ENCODE measurements at regions not wholly inside any gene's neighbourhood (a gene's known extent, or its start where the extent isn't known, plus 50 kb on each side); places are given as distances from the start of the nearest gene placed in this dataset.

- no peaks in the 10 kb centered on the region for H3K9me3 ChIP-seq (replicated peaks; ENCODE audit: control insufficient read depth, insufficient read depth, low read length)
- intact Hi-C loops (cut with micrococcal nuclease) (no loop called here), dilution Hi-C loops (cut with MboI; ENCODE audit: extremely low pct_ligation_motif_present, low sequenced_read_pairs) (no loop called here)
- H3K4me3 ChIP-seq (replicated peaks in 1 of 3; ENCODE audit: insufficient read depth in 1 of 3, low read depth in 1 of 3, low read length in 3 of 3), result no peak overlapping the region
- no peaks in the 10 kb centered on the region for H3K9me1 ChIP-seq (replicated peaks; ENCODE audit: control insufficient read depth, extremely low read depth, insufficient read depth, low read length)
- no peak overlapping the region for H2AFZ ChIP-seq (ENCODE audit: low read depth, low read length)
- H3K27ac ChIP-seq (ENCODE audit: insufficient read depth, low read depth, low read length), result no peak overlapping the region
- H3K36me3 ChIP-seq (ENCODE audit: control insufficient read depth in 2 of 2, extremely low read depth in 1 of 2, insufficient read depth in 2 of 2, low read length in 2 of 2), result no peaks in the 10 kb centered on the region
- no TSS peak for BruUV-seq (replicated peaks)
- no peak overlapping the region for H3K9ac ChIP-seq (replicated peaks; ENCODE audit: extremely low read depth, insufficient read depth, low read length)
- CTCF ChIA-PET, result interaction anchor here (0.9 to 1.0 kb wide), 1 partner anchor 330 kb away, joined by 3 to 4 read pairs; no protein-coding TSS in a partner anchor
- DNase-seq (ENCODE audit: low read depth, low spot score), result no peak
- no peak for FAIRE-seq
- TF ChIP-seq POLR2AphosphoS5 (IDR thresholded peaks at IDR 0.05; ENCODE audit: insufficient read depth, low read depth, low read length) (no peak), MAX (IDR thresholded peaks at IDR 0.05; ENCODE audit: insufficient read depth, insufficient read length) (no peak), EZH2 (IDR thresholded peaks at IDR 0.05; ENCODE audit: borderline replicate concordance, low read depth, low read length, severe bottlenecking) (no peak), GATA2 (IDR thresholded peaks at IDR 0.05; ENCODE audit: insufficient read depth, insufficient read length, low read depth, low read length) (no peak), FOS (IDR thresholded peaks at IDR 0.05; ENCODE audit: borderline replicate concordance, insufficient read depth, low read length) (no peak), JUN (IDR thresholded peaks at IDR 0.05; ENCODE audit: borderline replicate concordance, insufficient read depth, insufficient read length, low read depth) (no peak), MYC (IDR thresholded peaks at IDR 0.05; ENCODE audit: low read depth, low read length) (no peak), CTCF (IDR thresholded peaks at IDR 0.05; ENCODE audit: extremely low read depth in 1 of 2, insufficient read depth in 1 of 2, low read depth in 1 of 2, low read length in 2 of 2) (no peak), POLR2A (IDR thresholded peaks at IDR 0.05; ENCODE audit: low read depth, low read length) (no peak)
- H3K79me2 ChIP-seq (ENCODE audit: control insufficient read depth, insufficient read depth, low read length), result peaks cover 65% of the 10 kb centered on the region
- H4K20me1 ChIP-seq (replicated peaks; ENCODE audit: control insufficient read depth, extremely low read depth, insufficient read depth, low read length), result no peaks in the 10 kb centered on the region
- POLR2A ChIA-PET, result no interaction called here
- no peaks in the 10 kb centered on the region for H3K4me1 ChIP-seq (ENCODE audit: control insufficient read depth, extremely low read depth, insufficient read depth, low read length)
- H3K27me3 ChIP-seq (ENCODE audit: control insufficient read depth in 2 of 2, insufficient read depth in 2 of 2, low read length in 2 of 2), result no peaks in the 10 kb centered on the region
- no peak overlapping the region for H3K4me2 ChIP-seq (ENCODE audit: insufficient read depth, low read length)
These were observed 155.1 kb downstream of the HIPK3 start for GRCh38 chr11:33412241-33412640.
